Activated T-cell treated with anti-CD3 and anti-CD28 coated beads, Interleukin-2, amount 50 U/mL, for 4 hours (primary cell): ENCODE measurements at regions not wholly inside any gene's neighbourhood (a gene's known extent, or its start where the extent isn't known, plus 50 kb on each side); places are given as distances from the start of the nearest gene placed in this dataset.
A peak's percentile ranks its signal among the peaks of the same experiment; 100 is the strongest.
"Not testable (repeated sequence)": the region's sequence is repeated elsewhere in the genome, so short reads cannot be mapped to it uniquely, and the experiment has no call there.

ENCODE experiments used
- ATAC-seq, 2 donors: fragments of 200-7000 bp; cut with Tn5 transposase; one replicate each; pipeline ENCODE4 v1.10.0; 2021
- DNase-seq: peaks from one replicate; pipeline ENCODE4 v3.0.0-alpha.2; 2020
- H3K27me3 Mint-ChIP-seq: one replicate; pipeline ENCODE4 v1.8.0; 2021; ENCODE audit warnings: low read depth, mixed read lengths
- H3K36me3 Mint-ChIP-seq: one replicate; pipeline ENCODE4 v1.8.0; 2022; ENCODE audit warnings: mixed read lengths; ENCODE audit not compliant: insufficient read depth
- H3K4me1 Mint-ChIP-seq: one replicate; pipeline ENCODE4 v1.8.0; 2021; ENCODE audit warnings: low read depth, mixed read lengths
- H3K4me3 Mint-ChIP-seq: one replicate; pipeline ENCODE4 v1.8.0; 2021; ENCODE audit warnings: mild to moderate bottlenecking, moderate library complexity, mixed read lengths
- H3K9me3 Mint-ChIP-seq: one replicate; pipeline ENCODE4 v1.8.0; 2021; ENCODE audit warnings: mixed read lengths

- H3K4me1 Mint-ChIP-seq = no peaks in the 10 kb centered on the region
- no peaks in the 10 kb centered on the region for H3K36me3 Mint-ChIP-seq
- DNase-seq = no peak
- H3K27me3 Mint-ChIP-seq = no peaks in the 10 kb centered on the region
- no peak for ATAC-seq
- H3K4me3 Mint-ChIP-seq = no peak overlapping the region
- no peaks in the 10 kb centered on the region for H3K9me3 Mint-ChIP-seq
These were observed 186.3 kb downstream of the ALG10 start for GRCh38 chr12:34208331-34209258.

- Mint-ChIP-seq H3K4me3 (no peak overlapping the region), H3K27me3 (no peaks in the 10 kb centered on the region), H3K4me1 (no peaks in the 10 kb centered on the region), H3K9me3 (no peaks in the 10 kb centered on the region), H3K36me3 (no peaks in the 10 kb centered on the region)
- DNase-seq (no peak), ATAC-seq (no peak)
These were observed 187.1 kb downstream of the ALG10 start for GRCh38 chr12:34209259-34209835.

- DNase-seq = no peak
- ATAC-seq = no peak
- no peaks in the 10 kb centered on the region for H3K4me1 Mint-ChIP-seq
- H3K9me3 Mint-ChIP-seq = no peaks in the 10 kb centered on the region
- H3K27me3 Mint-ChIP-seq = no peaks in the 10 kb centered on the region
- H3K4me3 Mint-ChIP-seq = no peak overlapping the region
- no peaks in the 10 kb centered on the region for H3K36me3 Mint-ChIP-seq
These were observed 187.9 kb downstream of the ALG10 start for GRCh38 chr12:34210183-34210582.

GRCh38 chr12:34210689-34211530 lies 188.6 kb downstream of the ALG10 start:
- ATAC-seq (no peak), DNase-seq (no peak)
- H3K36me3 Mint-ChIP-seq = no peaks in the 10 kb centered on the region
- no peak overlapping the region for H3K4me3 Mint-ChIP-seq
- no peaks in the 10 kb centered on the region for H3K27me3 Mint-ChIP-seq
- no peaks in the 10 kb centered on the region for H3K4me1 Mint-ChIP-seq
- no peaks in the 10 kb centered on the region for H3K9me3 Mint-ChIP-seq

GRCh38 chr12:34212651-34213050 lies 190.4 kb downstream of the ALG10 start:
- Mint-ChIP-seq H3K4me3 (no peak overlapping the region), H3K27me3 (no peaks in the 10 kb centered on the region), H3K36me3 (no peaks in the 10 kb centered on the region), H3K4me1 (no peaks in the 10 kb centered on the region), H3K9me3 (no peaks in the 10 kb centered on the region)
- ATAC-seq (no peak), DNase-seq (no peak)

GRCh38 chr12:34214011-34214410 lies 191.7 kb downstream of the ALG10 start:
- Mint-ChIP-seq H3K36me3 (no peaks in the 10 kb centered on the region), H3K4me1 (peaks cover 8% of the 10 kb centered on the region), H3K9me3 (no peaks in the 10 kb centered on the region), H3K4me3 (no peak overlapping the region), H3K27me3 (peaks cover 5% of the 10 kb centered on the region)
- DNase-seq (no peak), ATAC-seq (no peak)

- Mint-ChIP-seq H3K27me3 (peaks cover 7% of the 10 kb centered on the region), H3K36me3 (no peaks in the 10 kb centered on the region), H3K4me1 (peaks cover 8% of the 10 kb centered on the region), H3K4me3 (no peak overlapping the region), H3K9me3 (no peaks in the 10 kb centered on the region)
- ATAC-seq = no peak
- DNase-seq = no peak
These were observed 193.1 kb downstream of the ALG10 start for GRCh38 chr12:34215213-34215892.

- Mint-ChIP-seq H3K9me3 (no peaks in the 10 kb centered on the region), H3K4me3 (no peak overlapping the region)
These were observed 193.6 kb downstream of the ALG10 start for GRCh38 chr12:34215893-34216285.

GRCh38 chr12:34217660-34218059 lies 195.4 kb downstream of the ALG10 start:
- Mint-ChIP-seq H3K4me1 (peaks cover 8% of the 10 kb centered on the region), H3K27me3 (peaks cover 10% of the 10 kb centered on the region), H3K4me3 (no peak overlapping the region), H3K36me3 (no peaks in the 10 kb centered on the region), H3K9me3 (no peaks in the 10 kb centered on the region)
- no peak for ATAC-seq
- no peak for DNase-seq

More at GRCh38 chr12:34215893-34216285, 193.6 kb downstream of the ALG10 start:
- no peaks in the 10 kb centered on the region for H3K36me3 Mint-ChIP-seq
- no peak for ATAC-seq
- peaks cover 8% of the 10 kb centered on the region for H3K4me1 Mint-ChIP-seq
- H3K27me3 Mint-ChIP-seq = peaks cover 10% of the 10 kb centered on the region
- no peak for DNase-seq

- Mint-ChIP-seq H3K4me3 (peak overlapping the region; percentile 86), H3K9me3 (no peaks in the 10 kb centered on the region), H3K36me3 (no peaks in the 10 kb centered on the region), H3K4me1 (peaks cover 8% of the 10 kb centered on the region), H3K27me3 (peaks cover 10% of the 10 kb centered on the region)
- DNase-seq (peak; percentile 50), ATAC-seq (peak; percentile 69 to 72)
These were observed 196.1 kb downstream of the ALG10 start for GRCh38 chr12:34218193-34219045.

GRCh38 chr12:34219046-34219770 lies 196.9 kb downstream of the ALG10 start:
- Mint-ChIP-seq H3K36me3 (no peaks in the 10 kb centered on the region), H3K4me3 (peak overlapping the region; percentile 86), H3K27me3 (peaks cover 10% of the 10 kb centered on the region), H3K9me3 (no peaks in the 10 kb centered on the region), H3K4me1 (peaks cover 8% of the 10 kb centered on the region)
- ATAC-seq = peak; percentile 33 to 49
- DNase-seq = no peak

- peaks cover 12% of the 10 kb centered on the region for H3K27me3 Mint-ChIP-seq
- not testable (repeated sequence) for H3K36me3 Mint-ChIP-seq, H3K9me3 Mint-ChIP-seq, H3K4me3 Mint-ChIP-seq, DNase-seq, ATAC-seq, H3K4me1 Mint-ChIP-seq
These were observed 197.8 kb downstream of the ALG10 start for GRCh38 chr12:34220079-34220478.

GRCh38 chr12:34223640-34224039 lies 201.3 kb downstream of the ALG10 start:
- no peak for DNase-seq
- Mint-ChIP-seq H3K36me3 (no peaks in the 10 kb centered on the region), H3K4me1 (peaks cover 3% of the 10 kb centered on the region), H3K4me3 (no peak overlapping the region), H3K9me3 (peaks cover 18% of the 10 kb centered on the region), H3K27me3 (peaks cover 13% of the 10 kb centered on the region)
- ATAC-seq = no peak
